Sigmoid colon (tissue), 6 donors: ENCODE measurements at regions not wholly inside any gene's neighbourhood (a gene's known extent, or its start where the extent isn't known, plus 50 kb on each side); places are given as distances from the start of the nearest gene placed in this dataset.
"Not testable (repeated sequence)": the region's sequence is repeated elsewhere in the genome, so short reads cannot be mapped to it uniquely, and the experiment has no call there.

Experiments used
- DNase-seq: peaks from one replicate; pipeline ENCODE4 v3.0.0-alpha.2; 2019
- H3K27ac ChIP-seq, 4 donors: fragments of 200-600 bp; sonication (generic); one replicate each; pipeline ENCODE4 v1.5.1; 2016 to 2019; ENCODE audit warnings: mild to moderate bottlenecking in 1 of 4
- H3K27me3 ChIP-seq, 3 donors: fragments of 200-600 bp; sonication (generic); one replicate each; pipeline ENCODE4 v1.5.1; 2019; ENCODE audit warnings: mild to moderate bottlenecking in 1 of 3
- H3K36me3 ChIP-seq, 4 donors: fragments of 200-600 bp; sonication (generic); one replicate each; pipeline ENCODE4 v1.5.1; 2016 to 2019
- H3K4me1 ChIP-seq, 4 donors: fragments of 200-600 bp; sonication (generic); one replicate each; pipeline ENCODE4 v1.5.1; 2017 to 2019
- H3K4me3 ChIP-seq, 4 donors: fragments of 200-600 bp; sonication (generic); one replicate each; pipeline ENCODE4 v1.5.1; 2017 to 2019; ENCODE audit warnings: mild to moderate bottlenecking in 2 of 4, moderate library complexity in 1 of 4
- H3K9me3 ChIP-seq, 4 donors: fragments of 200-600 bp in 3 of 4; sonication (generic) in 3 of 4; one replicate each; pipeline versions ENCODE4 v1.5.1 to v1.6.1; 2013 to 2019
- EP300 ChIP-seq, 4 donors: sonication (generic); formaldehyde crosslinking; IDR thresholded peaks; one replicate each; pipeline ENCODE4 v1.6.1; 2017; ENCODE audit warnings: antibody characterized with exemption in 4 of 4
- POLR2A ChIP-seq, 2 donors: fragments of 450-650 bp; IDR thresholded peaks; one replicate each; pipeline ENCODE4 v1.6.1; 2016; ENCODE audit warnings: antibody characterized with exemption in 2 of 2, mild to moderate bottlenecking in 2 of 2, moderate library complexity in 2 of 2
- POLR2AphosphoS5 ChIP-seq, 4 donors: sonication (generic); formaldehyde crosslinking; IDR thresholded peaks; one replicate each; pipeline ENCODE4 v1.6.1; 2017; ENCODE audit warnings: antibody characterized with exemption in 4 of 4
- WGBS, 2 donors: extraction: QIAGEN DNeasy Blood & Tissue Kit; methylation state at CpG; one replicate each; pipeline ENCODE4 v1.1.7; 2013; 5-methylcytosine and 5-hydroxymethylcytosine counted together
- intact Hi-C: fragments of 100-400 bp; cut with DNase I; formaldehyde crosslinking; loops from one replicate; pipeline ENCODE4 v1.15.1; 2023
- TF ChIP-seq, protein P1 (sequence below), 4 experiments: fragments of 450-650 bp in 3 of 4; fragments of 200-600 bp in 1 of 4; IDR thresholded peaks; one replicate each; pipeline ENCODE4 v1.5.1; 2016 to 2019; ENCODE audit warnings: antibody characterized with exemption in 4 of 4, mild to moderate bottlenecking in 3 of 4, moderate library complexity in 2 of 4
- donor health status: healthy with polysubstance abuse.
- donor health status: healthy.

DNA sequence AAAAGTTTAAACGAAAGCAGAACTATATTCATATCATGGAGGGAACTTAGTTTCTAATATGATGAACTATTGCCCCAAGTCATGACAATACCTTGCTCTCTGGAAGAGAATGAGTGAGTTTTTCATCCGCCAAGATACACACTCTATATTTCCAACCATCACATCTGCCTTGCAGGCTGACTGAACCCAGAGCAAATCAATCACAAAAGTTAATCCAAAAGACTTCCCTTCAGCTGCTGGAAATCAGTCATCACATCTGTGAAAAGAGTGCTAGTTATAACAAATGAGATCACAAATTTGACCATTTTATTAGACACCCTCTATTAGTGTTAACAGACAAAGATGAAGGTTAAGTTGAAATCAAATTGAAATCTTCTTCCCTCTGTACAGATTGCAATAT is 261.7 kb upstream of the PRKCQ start:
- no peak overlapping the region for H3K27ac ChIP-seq
- TF ChIP-seq EP300 (IDR thresholded peaks at IDR 0.05) (no peak), POLR2A (IDR thresholded peaks at IDR 0.05) (no peak), POLR2AphosphoS5 (IDR thresholded peaks at IDR 0.05) (no peak)
- TF ChIP-seq, protein P1, sequence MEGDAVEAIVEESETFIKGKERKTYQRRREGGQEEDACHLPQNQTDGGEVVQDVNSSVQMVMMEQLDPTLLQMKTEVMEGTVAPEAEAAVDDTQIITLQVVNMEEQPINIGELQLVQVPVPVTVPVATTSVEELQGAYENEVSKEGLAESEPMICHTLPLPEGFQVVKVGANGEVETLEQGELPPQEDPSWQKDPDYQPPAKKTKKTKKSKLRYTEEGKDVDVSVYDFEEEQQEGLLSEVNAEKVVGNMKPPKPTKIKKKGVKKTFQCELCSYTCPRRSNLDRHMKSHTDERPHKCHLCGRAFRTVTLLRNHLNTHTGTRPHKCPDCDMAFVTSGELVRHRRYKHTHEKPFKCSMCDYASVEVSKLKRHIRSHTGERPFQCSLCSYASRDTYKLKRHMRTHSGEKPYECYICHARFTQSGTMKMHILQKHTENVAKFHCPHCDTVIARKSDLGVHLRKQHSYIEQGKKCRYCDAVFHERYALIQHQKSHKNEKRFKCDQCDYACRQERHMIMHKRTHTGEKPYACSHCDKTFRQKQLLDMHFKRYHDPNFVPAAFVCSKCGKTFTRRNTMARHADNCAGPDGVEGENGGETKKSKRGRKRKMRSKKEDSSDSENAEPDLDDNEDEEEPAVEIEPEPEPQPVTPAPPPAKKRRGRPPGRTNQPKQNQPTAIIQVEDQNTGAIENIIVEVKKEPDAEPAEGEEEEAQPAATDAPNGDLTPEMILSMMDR (IDR thresholded peaks at IDR 0.05): no peak
- no peaks in the 10 kb centered on the region for H3K4me1 ChIP-seq
- no peak overlapping the region for H3K4me3 ChIP-seq
- H3K36me3 ChIP-seq: no peaks in the 10 kb centered on the region
- H3K27me3 ChIP-seq: no peaks in the 10 kb centered on the region
- intact Hi-C loops: no loop called here
- peaks cover 0 to 5% (median 0%) of the 10 kb centered on the region in 4 donors for H3K9me3 ChIP-seq
- no peak for DNase-seq
- WGBS, 2 donors: 92 to 95% methylated on average over 2 of the region's 2 CpGs

DNA sequence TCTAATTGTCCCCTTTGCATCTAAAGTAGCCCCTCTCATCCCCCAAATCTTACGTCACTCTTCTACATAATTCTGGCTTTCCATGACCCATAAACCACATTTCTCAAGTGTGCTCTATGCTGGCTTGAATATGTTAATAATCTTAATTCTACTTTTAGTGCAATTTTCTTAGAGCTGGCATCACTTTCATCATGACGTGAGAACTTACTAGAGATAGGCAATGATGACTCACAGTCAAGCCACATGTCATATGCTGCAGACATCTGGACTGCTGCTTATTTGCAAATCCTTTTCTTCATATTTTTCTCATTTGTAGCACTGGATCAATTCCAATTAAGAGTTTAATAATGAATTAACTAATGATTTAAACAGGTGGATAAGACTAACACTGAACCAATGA is 260.7 kb upstream of the PRKCQ start:
- TF ChIP-seq EP300 (IDR thresholded peaks at IDR 0.05) (no peak), POLR2A (IDR thresholded peaks at IDR 0.05) (no peak), POLR2AphosphoS5 (IDR thresholded peaks at IDR 0.05) (peak in 1 of 4 donors; percentile 11)
- H3K9me3 ChIP-seq: peaks cover 0 to 4% (median 0%) of the 10 kb centered on the region in 4 donors
- no peak for DNase-seq
- no peaks in the 10 kb centered on the region for H3K27me3 ChIP-seq
- intact Hi-C loops: no loop called here
- H3K4me1 ChIP-seq: no peaks in the 10 kb centered on the region
- H3K36me3 ChIP-seq: no peaks in the 10 kb centered on the region
- no peak overlapping the region for H3K27ac ChIP-seq
- WGBS, 2 donors: 27 to 30% methylated on average over 2 of the region's 2 CpGs
- no peak overlapping the region for H3K4me3 ChIP-seq

DNA sequence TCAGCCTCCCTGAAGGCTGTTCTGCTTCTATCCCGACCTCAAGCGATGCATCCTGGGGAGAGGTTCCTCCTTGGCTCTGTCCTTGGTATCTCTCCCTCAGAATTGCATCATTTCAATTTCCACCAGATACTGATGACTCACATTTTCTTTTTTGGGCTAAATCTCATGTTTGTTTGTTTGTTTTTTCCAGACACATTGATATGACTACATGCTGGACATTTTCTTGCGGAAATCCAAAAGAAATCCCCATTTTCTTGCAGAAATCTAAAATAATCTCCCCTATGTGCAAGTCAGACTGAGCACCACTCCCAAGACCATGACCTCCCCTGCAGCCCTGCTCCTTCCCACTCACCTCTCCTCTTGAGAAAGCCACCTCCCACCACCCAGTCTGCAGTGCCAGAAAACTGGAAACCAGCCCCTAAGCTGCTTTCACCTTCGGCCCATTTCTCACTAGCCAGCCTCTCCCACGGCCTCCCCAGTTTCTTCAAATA is 260.2 kb upstream of the PRKCQ start:
- H3K27me3 ChIP-seq: no peaks in the 10 kb centered on the region
- no peaks in the 10 kb centered on the region for H3K36me3 ChIP-seq
- TF ChIP-seq POLR2A (IDR thresholded peaks at IDR 0.05) (no peak), POLR2AphosphoS5 (IDR thresholded peaks at IDR 0.05) (no peak), EP300 (IDR thresholded peaks at IDR 0.05) (no peak)
- TF ChIP-seq, protein P1 (IDR thresholded peaks at IDR 0.05): no peak
- no peak overlapping the region for H3K4me3 ChIP-seq
- 84 to 90% methylated on average over 5 of the region's 5 CpGs for whole genome bisulfite sequencing, 2 donors
- intact Hi-C loops: no loop called here
- H3K4me1 ChIP-seq: no peaks in the 10 kb centered on the region
- no peak overlapping the region for H3K27ac ChIP-seq
- no peak for DNase-seq
- peaks cover 0 to 3% (median 0%) of the 10 kb centered on the region in 4 donors for H3K9me3 ChIP-seq

DNA sequence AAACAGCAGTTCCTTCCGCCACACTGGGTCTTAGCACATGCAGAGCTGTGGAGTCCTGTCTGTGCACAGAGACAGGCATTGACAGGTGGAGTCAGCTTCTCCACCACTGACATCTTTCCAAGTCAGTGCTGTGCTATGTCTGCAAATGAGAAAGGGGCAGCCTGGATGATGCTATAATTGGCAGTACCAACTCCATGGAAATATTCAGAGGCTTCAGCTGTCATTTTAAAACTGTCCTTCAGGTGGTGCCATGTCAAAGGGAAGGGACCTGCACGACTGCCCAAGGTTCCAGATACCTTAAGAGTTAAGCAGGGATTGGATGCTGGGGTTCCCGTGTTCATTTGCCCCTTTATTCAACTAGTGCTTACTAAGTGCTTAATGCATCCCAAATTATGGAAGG is 258.0 kb upstream of the PRKCQ start:
- intact Hi-C loops: no loop called here
- H3K9me3 ChIP-seq: peaks cover 0 to 3% (median 0%) of the 10 kb centered on the region in 4 donors
- H3K4me1 ChIP-seq: no peaks in the 10 kb centered on the region
- no peaks in the 10 kb centered on the region for H3K27me3 ChIP-seq
- DNase-seq: no peak
- WGBS, 2 donors: 72 to 78% methylated on average over 3 of the region's 3 CpGs
- TF ChIP-seq, protein P1 (IDR thresholded peaks at IDR 0.05): no peak
- TF ChIP-seq EP300 (IDR thresholded peaks at IDR 0.05) (no peak), POLR2A (IDR thresholded peaks at IDR 0.05) (no peak), POLR2AphosphoS5 (IDR thresholded peaks at IDR 0.05) (no peak)
- no peak overlapping the region for H3K4me3 ChIP-seq
- H3K36me3 ChIP-seq: no peaks in the 10 kb centered on the region
- H3K27ac ChIP-seq: no peak overlapping the region

DNA sequence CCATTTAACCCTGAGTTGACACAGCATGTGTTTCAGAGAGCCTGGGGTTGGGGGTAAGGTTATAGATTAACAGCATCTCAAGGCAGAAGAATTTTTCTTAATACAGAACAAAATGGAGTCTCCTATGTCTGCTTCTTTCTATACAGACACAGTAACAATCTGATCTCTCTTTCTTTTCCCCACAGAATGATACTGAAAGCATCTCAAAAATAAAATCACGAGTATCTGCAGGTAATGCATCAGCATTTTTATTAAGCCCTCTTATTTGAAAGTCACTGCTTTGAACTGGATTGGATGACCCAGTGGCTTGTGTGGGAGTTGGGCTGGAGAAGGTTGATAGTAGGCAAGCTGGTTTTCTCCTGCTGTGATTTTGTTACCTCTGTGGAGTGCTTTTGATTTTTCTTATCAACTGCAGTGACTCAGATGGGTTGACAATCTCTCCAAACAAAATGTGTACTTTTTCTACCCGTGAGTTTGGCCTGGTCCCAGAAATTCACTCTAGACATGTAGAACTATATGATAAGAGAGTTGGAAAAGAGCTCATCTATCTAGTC is 253.5 kb upstream of the PRKCQ start:
- no peaks in the 10 kb centered on the region for H3K4me1 ChIP-seq
- no peak overlapping the region for H3K27ac ChIP-seq
- no peaks in the 10 kb centered on the region for H3K9me3 ChIP-seq
- H3K27me3 ChIP-seq: no peaks in the 10 kb centered on the region
- H3K36me3 ChIP-seq: no peaks in the 10 kb centered on the region
- intact Hi-C loops: no loop called here
- no peak overlapping the region for H3K4me3 ChIP-seq
- DNase-seq: no peak
- 30 to 63% methylated on average over 2 of the region's 2 CpGs for WGBS, 2 donors
- TF ChIP-seq POLR2A (IDR thresholded peaks at IDR 0.05) (no peak), EP300 (IDR thresholded peaks at IDR 0.05) (no peak)
- TF ChIP-seq, protein P1 (IDR thresholded peaks at IDR 0.05): no peak

DNA sequence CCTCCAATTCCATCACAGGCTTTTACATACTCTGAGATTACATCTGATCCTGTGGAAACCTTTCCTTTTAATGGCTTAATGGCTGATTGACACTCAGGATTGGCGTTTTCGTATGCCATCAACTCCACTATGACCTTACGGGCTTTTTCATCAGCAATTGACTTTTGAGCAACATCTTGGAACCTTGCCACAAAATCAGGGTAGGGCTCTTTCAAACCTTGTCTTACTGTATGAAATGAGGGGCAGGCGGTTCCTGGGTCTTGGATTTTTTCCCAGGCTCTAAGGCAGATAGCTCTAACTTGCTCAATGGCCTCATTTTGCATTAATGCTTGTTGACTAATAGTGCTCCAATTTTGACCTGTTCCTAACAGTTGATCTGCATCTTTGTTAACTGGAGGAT is 250.9 kb upstream of the PRKCQ start:
- 30 to 58% methylated on average over 4 of the region's 4 CpGs for WGBS, 2 donors

DNA sequence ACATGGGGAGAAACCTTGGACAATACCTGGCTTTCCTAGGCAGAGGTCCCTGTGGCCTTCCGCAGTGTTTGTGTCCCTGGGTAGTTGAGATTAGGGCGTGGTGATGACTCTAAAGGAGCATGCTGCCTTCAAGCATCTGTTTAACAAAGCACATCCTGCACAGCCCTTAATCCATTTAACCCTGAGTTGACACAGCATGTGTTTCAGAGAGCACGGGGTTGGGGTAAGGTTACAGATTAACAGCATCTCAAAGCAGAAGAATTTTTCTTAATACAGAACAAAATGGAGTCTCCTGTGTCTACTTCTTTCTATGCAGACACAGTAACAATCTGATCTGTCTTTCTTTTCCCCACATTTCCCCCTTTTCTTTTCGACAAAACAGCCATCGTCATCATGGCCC is 244.7 kb upstream of the PRKCQ start:
- H3K27ac ChIP-seq, H3K4me3 ChIP-seq, H3K36me3 ChIP-seq, H3K9me3 ChIP-seq, DNase-seq, H3K4me1 ChIP-seq, H3K27me3 ChIP-seq, intact Hi-C loops: not testable (repeated sequence)
- 67 to 77% methylated on average over 3 to 4 of the region's 5 CpGs for WGBS, 2 donors

More for the DNA sequence above, 250.9 kb upstream of the PRKCQ start:
- H3K4me1 ChIP-seq, H3K4me3 ChIP-seq, H3K9me3 ChIP-seq, H3K36me3 ChIP-seq, H3K27ac ChIP-seq, DNase-seq, H3K27me3 ChIP-seq, intact Hi-C loops: not testable (repeated sequence)
